ENCODE measurements at regions not wholly inside any gene's neighbourhood (a gene's known extent, or its start where the extent isn't known, plus 50 kb on each side); places are given as distances from the start of the nearest gene placed in this dataset.
"Not testable (repeated sequence)": the region's sequence is repeated elsewhere in the genome, so short reads cannot be mapped to it uniquely, and the experiment has no call there.

GRCh38 chr6:81894306-81894705 lies 141.8 kb upstream of the TENT5A start:
- WGBS, 2 donors, result 63 to 67% methylated on average over 4 of the region's 4 CpGs
- no peaks in the 10 kb centered on the region for H3K9me3 ChIP-seq (ENCODE audit: control insufficient read depth in 2 of 2, insufficient read depth in 1 of 2, low read depth in 1 of 2, low read length in 1 of 2)
- H3K36me3 ChIP-seq (ENCODE audit: control insufficient read depth in 2 of 2, insufficient read depth in 2 of 2, low read length in 1 of 2), result no peaks in the 10 kb centered on the region
- H3K27me3 ChIP-seq (ENCODE audit: control insufficient read depth in 1 of 2, insufficient read depth in 2 of 2, low read length in 2 of 2), result no peaks in the 10 kb centered on the region
- no peak overlapping the region for H3K27ac ChIP-seq (ENCODE audit: low read depth in 2 of 2, low read length in 1 of 2)
- H3K4me1 ChIP-seq (ENCODE audit: control insufficient read depth in 2 of 2, insufficient read depth in 2 of 2, low read length in 1 of 2), result no peaks in the 10 kb centered on the region
- H3K4me3 ChIP-seq (ENCODE audit: low read depth in 1 of 2, low read length in 2 of 2), result no peak overlapping the region

- Histone ChIP-seq H3K27ac (ENCODE audit: low read depth in 2 of 2, low read length in 1 of 2) (no peak overlapping the region), H3K36me3 (ENCODE audit: control insufficient read depth in 2 of 2, insufficient read depth in 2 of 2, low read length in 1 of 2) (no peaks in the 10 kb centered on the region), H3K9me3 (ENCODE audit: control insufficient read depth in 2 of 2, insufficient read depth in 1 of 2, low read depth in 1 of 2, low read length in 1 of 2) (no peaks in the 10 kb centered on the region), H3K4me1 (ENCODE audit: control insufficient read depth in 2 of 2, insufficient read depth in 2 of 2, low read length in 1 of 2) (no peaks in the 10 kb centered on the region), H3K27me3 (ENCODE audit: control insufficient read depth in 1 of 2, insufficient read depth in 2 of 2, low read length in 2 of 2) (no peaks in the 10 kb centered on the region), H3K4me3 (ENCODE audit: low read depth in 1 of 2, low read length in 2 of 2) (no peak overlapping the region)
- 83 to 91% methylated on average over 3 of the region's 3 CpGs for WGBS, 2 donors
Measured at GRCh38 chr6:81892891-81893290, 140.4 kb upstream of the TENT5A start.

- H3K9me3 ChIP-seq (ENCODE audit: control insufficient read depth in 2 of 2, insufficient read depth in 1 of 2, low read depth in 1 of 2, low read length in 1 of 2), result no peaks in the 10 kb centered on the region
- 87 to 88% methylated on average over 5 of the region's 5 CpGs for WGBS, 2 donors
- H3K27ac ChIP-seq (ENCODE audit: low read depth in 2 of 2, low read length in 1 of 2), result no peak overlapping the region
- H3K4me1 ChIP-seq (ENCODE audit: control insufficient read depth in 2 of 2, insufficient read depth in 2 of 2, low read length in 1 of 2), result no peaks in the 10 kb centered on the region
- H3K4me3 ChIP-seq (ENCODE audit: low read depth in 1 of 2, low read length in 2 of 2), result no peak overlapping the region
- no peaks in the 10 kb centered on the region for H3K36me3 ChIP-seq (ENCODE audit: control insufficient read depth in 2 of 2, insufficient read depth in 2 of 2, low read length in 1 of 2)
- H3K27me3 ChIP-seq (ENCODE audit: control insufficient read depth in 1 of 2, insufficient read depth in 2 of 2, low read length in 2 of 2), result no peaks in the 10 kb centered on the region
Measured at GRCh38 chr6:81891874-81892273, 139.4 kb upstream of the TENT5A start.

- 70 to 74% methylated on average over 2 of the region's 2 CpGs for WGBS, 2 donors
- Histone ChIP-seq H3K36me3 (ENCODE audit: control insufficient read depth in 2 of 2, insufficient read depth in 2 of 2, low read length in 1 of 2) (no peaks in the 10 kb centered on the region), H3K27me3 (ENCODE audit: control insufficient read depth in 1 of 2, insufficient read depth in 2 of 2, low read length in 2 of 2) (no peaks in the 10 kb centered on the region), H3K4me3 (ENCODE audit: low read depth in 1 of 2, low read length in 2 of 2) (no peak overlapping the region), H3K4me1 (ENCODE audit: control insufficient read depth in 2 of 2, insufficient read depth in 2 of 2, low read length in 1 of 2) (no peaks in the 10 kb centered on the region), H3K9me3 (ENCODE audit: control insufficient read depth in 2 of 2, insufficient read depth in 1 of 2, low read depth in 1 of 2, low read length in 1 of 2) (no peaks in the 10 kb centered on the region), H3K27ac (ENCODE audit: low read depth in 2 of 2, low read length in 1 of 2) (no peak overlapping the region)
Measured at GRCh38 chr6:81890846-81891245, 138.4 kb upstream of the TENT5A start.

- H3K4me3 ChIP-seq (ENCODE audit: low read depth in 1 of 2, low read length in 2 of 2), result no peak overlapping the region
- H3K4me1 ChIP-seq (ENCODE audit: control insufficient read depth in 2 of 2, insufficient read depth in 2 of 2, low read length in 1 of 2), result no peaks in the 10 kb centered on the region
- H3K9me3 ChIP-seq (ENCODE audit: control insufficient read depth in 2 of 2, insufficient read depth in 1 of 2, low read depth in 1 of 2, low read length in 1 of 2), result no peaks in the 10 kb centered on the region
- no peaks in the 10 kb centered on the region for H3K36me3 ChIP-seq (ENCODE audit: control insufficient read depth in 2 of 2, insufficient read depth in 2 of 2, low read length in 1 of 2)
- no peaks in the 10 kb centered on the region for H3K27me3 ChIP-seq (ENCODE audit: control insufficient read depth in 1 of 2, insufficient read depth in 2 of 2, low read length in 2 of 2)
- 71% methylated on average over 6 of the region's 6 CpGs for WGBS, 2 donors
- no peak overlapping the region for H3K27ac ChIP-seq (ENCODE audit: low read depth in 2 of 2, low read length in 1 of 2)
Measured at GRCh38 chr6:81889377-81890053, 137.0 kb upstream of the TENT5A start.

GRCh38 chr6:81886909-81887308 lies 134.4 kb upstream of the TENT5A start:
- not testable (repeated sequence) for H3K4me3 ChIP-seq (ENCODE audit: low read depth in 1 of 2, low read length in 2 of 2); H3K4me1 ChIP-seq (ENCODE audit: control insufficient read depth in 2 of 2, insufficient read depth in 2 of 2, low read length in 1 of 2); H3K27ac ChIP-seq (ENCODE audit: low read depth in 2 of 2, low read length in 1 of 2); H3K27me3 ChIP-seq (ENCODE audit: control insufficient read depth in 1 of 2, insufficient read depth in 2 of 2, low read length in 2 of 2); H3K36me3 ChIP-seq (ENCODE audit: control insufficient read depth in 2 of 2, insufficient read depth in 2 of 2, low read length in 1 of 2); H3K9me3 ChIP-seq (ENCODE audit: control insufficient read depth in 2 of 2, insufficient read depth in 1 of 2, low read depth in 1 of 2, low read length in 1 of 2)
- 96 to 97% methylated on average over 1 of the region's 1 CpG for WGBS, 2 donors

GRCh38 chr6:81886157-81886556 lies 133.7 kb upstream of the TENT5A start:
- no peaks in the 10 kb centered on the region for H3K36me3 ChIP-seq (ENCODE audit: control insufficient read depth in 2 of 2, insufficient read depth in 2 of 2, low read length in 1 of 2)
- H3K27me3 ChIP-seq (ENCODE audit: control insufficient read depth in 1 of 2, insufficient read depth in 2 of 2, low read length in 2 of 2), result no peaks in the 10 kb centered on the region
- no peak overlapping the region for H3K4me3 ChIP-seq (ENCODE audit: low read depth in 1 of 2, low read length in 2 of 2)
- WGBS, 2 donors, result 82 to 85% methylated on average over 2 of the region's 2 CpGs
- no peaks in the 10 kb centered on the region for H3K4me1 ChIP-seq (ENCODE audit: control insufficient read depth in 2 of 2, insufficient read depth in 2 of 2, low read length in 1 of 2)
- H3K9me3 ChIP-seq (ENCODE audit: control insufficient read depth in 2 of 2, insufficient read depth in 1 of 2, low read depth in 1 of 2, low read length in 1 of 2), result no peaks in the 10 kb centered on the region
- H3K27ac ChIP-seq (ENCODE audit: low read depth in 2 of 2, low read length in 1 of 2), result no peak overlapping the region

- WGBS, 2 donors, result 88 to 94% methylated on average over 4 of the region's 4 CpGs
- Histone ChIP-seq H3K27ac (ENCODE audit: low read depth in 2 of 2, low read length in 1 of 2) (no peak overlapping the region), H3K4me3 (ENCODE audit: low read depth in 1 of 2, low read length in 2 of 2) (no peak overlapping the region), H3K36me3 (ENCODE audit: control insufficient read depth in 2 of 2, insufficient read depth in 2 of 2, low read length in 1 of 2) (no peaks in the 10 kb centered on the region), H3K27me3 (ENCODE audit: control insufficient read depth in 1 of 2, insufficient read depth in 2 of 2, low read length in 2 of 2) (no peaks in the 10 kb centered on the region), H3K9me3 (ENCODE audit: control insufficient read depth in 2 of 2, insufficient read depth in 1 of 2, low read depth in 1 of 2, low read length in 1 of 2) (no peaks in the 10 kb centered on the region), H3K4me1 (ENCODE audit: control insufficient read depth in 2 of 2, insufficient read depth in 2 of 2, low read length in 1 of 2) (no peaks in the 10 kb centered on the region)
Measured at GRCh38 chr6:81881660-81882059, 129.2 kb upstream of the TENT5A start.

GRCh38 chr6:81878479-81878878 lies 126.0 kb upstream of the TENT5A start:
- H3K27ac ChIP-seq (ENCODE audit: low read depth in 2 of 2, low read length in 1 of 2), result no peak overlapping the region
- no peaks in the 10 kb centered on the region for H3K9me3 ChIP-seq (ENCODE audit: control insufficient read depth in 2 of 2, insufficient read depth in 1 of 2, low read depth in 1 of 2, low read length in 1 of 2)
- no peaks in the 10 kb centered on the region for H3K27me3 ChIP-seq (ENCODE audit: control insufficient read depth in 1 of 2, insufficient read depth in 2 of 2, low read length in 2 of 2)
- no peak overlapping the region for H3K4me3 ChIP-seq (ENCODE audit: low read depth in 1 of 2, low read length in 2 of 2)
- no peaks in the 10 kb centered on the region for H3K4me1 ChIP-seq (ENCODE audit: control insufficient read depth in 2 of 2, insufficient read depth in 2 of 2, low read length in 1 of 2)
- no peaks in the 10 kb centered on the region for H3K36me3 ChIP-seq (ENCODE audit: control insufficient read depth in 2 of 2, insufficient read depth in 2 of 2, low read length in 1 of 2)

- WGBS, 2 donors, result 53 to 56% methylated on average over 1 of the region's 1 CpG
- H3K27me3 ChIP-seq (ENCODE audit: control insufficient read depth in 1 of 2, insufficient read depth in 2 of 2, low read length in 2 of 2), result no peaks in the 10 kb centered on the region
- H3K9me3 ChIP-seq (ENCODE audit: control insufficient read depth in 2 of 2, insufficient read depth in 1 of 2, low read depth in 1 of 2, low read length in 1 of 2), result no peaks in the 10 kb centered on the region
- H3K4me3 ChIP-seq (ENCODE audit: low read depth in 1 of 2, low read length in 2 of 2), result no peak overlapping the region
- H3K4me1 ChIP-seq (ENCODE audit: control insufficient read depth in 2 of 2, insufficient read depth in 2 of 2, low read length in 1 of 2), result no peaks in the 10 kb centered on the region
- no peak overlapping the region for H3K27ac ChIP-seq (ENCODE audit: low read depth in 2 of 2, low read length in 1 of 2)
- no peaks in the 10 kb centered on the region for H3K36me3 ChIP-seq (ENCODE audit: control insufficient read depth in 2 of 2, insufficient read depth in 2 of 2, low read length in 1 of 2)
Measured at GRCh38 chr6:81876971-81877370, 124.5 kb upstream of the TENT5A start.
